ENCODE measurements at regions not wholly inside any gene's neighbourhood (a gene's known extent, or its start where the extent isn't known, plus 50 kb on each side); places are given as distances from the start of the nearest gene placed in this dataset.

DNA sequence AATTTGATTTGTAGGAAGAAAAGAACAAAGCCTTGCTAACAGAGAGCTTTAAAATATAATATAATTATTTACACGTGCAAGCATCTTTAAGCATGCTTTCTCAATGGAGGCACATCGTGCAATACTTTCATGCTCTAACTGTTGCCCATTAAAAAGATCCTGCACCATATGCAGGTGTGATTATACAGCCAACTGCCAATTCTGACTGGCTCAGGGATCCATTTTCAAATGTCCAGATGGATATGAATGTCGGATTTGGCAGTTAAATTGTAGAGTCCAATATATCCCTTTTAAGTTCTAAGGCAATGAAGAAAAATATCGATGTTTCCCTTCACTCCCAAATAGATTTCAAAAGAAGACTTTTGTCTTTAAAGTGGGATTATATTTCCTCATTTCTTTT is 416.4 kb upstream of the CD180 start:
- Histone ChIP-seq H3K4me2 (no peak overlapping the region), H2AFZ (replicated peaks) (no peak overlapping the region), H3K9me3 (ENCODE audit: low read depth) (no peaks in the 10 kb centered on the region), H3K4me1 (peaks cover 5% of the 10 kb centered on the region), H3K27ac (no peak overlapping the region), H3K36me3 (no peaks in the 10 kb centered on the region), H3K9ac (no peak overlapping the region), H3K27me3 (no peaks in the 10 kb centered on the region), H3F3A (ENCODE audit: low read depth) (no peaks in the 10 kb centered on the region), H3K79me2 (ENCODE audit: low read depth) (no peaks in the 10 kb centered on the region), H3K4me3 (no peak overlapping the region), H4K20me1 (ENCODE audit: low read depth) (no peaks in the 10 kb centered on the region)
- H3K4me3 Mint-ChIP-seq, result no peak overlapping the region
- no peak overlapping the region for H3K27ac Mint-ChIP-seq
- TF ChIP-seq EZH2phosphoT487 (IDR thresholded peaks at IDR 0.05) (no peak), EZH2 (IDR thresholded peaks at IDR 0.05) (no peak), CTCF (IDR thresholded peaks at IDR 0.05) (no peak)
- no peaks in the 10 kb centered on the region for H3K36me3 Mint-ChIP-seq
- H3K27me3 Mint-ChIP-seq (ENCODE audit: insufficient read depth, low read depth), result no peaks in the 10 kb centered on the region
- peaks cover 3% of the 10 kb centered on the region for H3K9me3 Mint-ChIP-seq
- peaks cover 8% of the 10 kb centered on the region for H3K4me1 Mint-ChIP-seq
- no peak for DNase-seq (ENCODE audit: low spot score)

GRCh38 chr5:67610186-67610912 is 413.8 kb upstream of the CD180 start:
- Histone ChIP-seq H3K9me3 (ENCODE audit: low read depth) (no peaks in the 10 kb centered on the region), H3K9ac (no peak overlapping the region), H3K4me3 (no peak overlapping the region), H3K4me1 (no peaks in the 10 kb centered on the region), H4K20me1 (ENCODE audit: low read depth) (no peaks in the 10 kb centered on the region), H3K27me3 (no peaks in the 10 kb centered on the region), H3K36me3 (no peaks in the 10 kb centered on the region), H3K27ac (no peak overlapping the region), H3F3A (ENCODE audit: low read depth) (no peaks in the 10 kb centered on the region), H3K4me2 (no peak overlapping the region), H2AFZ (replicated peaks) (no peak overlapping the region), H3K79me2 (ENCODE audit: low read depth) (no peaks in the 10 kb centered on the region)
- H3K4me1 Mint-ChIP-seq, result no peaks in the 10 kb centered on the region
- DNase-seq (ENCODE audit: low spot score), result no peak
- TF ChIP-seq EZH2phosphoT487 (IDR thresholded peaks at IDR 0.05), result no peak
- no peak for TF ChIP-seq EZH2 (IDR thresholded peaks at IDR 0.05)
- no peak for TF ChIP-seq CTCF (IDR thresholded peaks at IDR 0.05)
- peaks cover 2% of the 10 kb centered on the region for H3K27me3 Mint-ChIP-seq (ENCODE audit: insufficient read depth, low read depth)
- peaks cover 7% of the 10 kb centered on the region for H3K9me3 Mint-ChIP-seq
- no peak overlapping the region for H3K27ac Mint-ChIP-seq
- no peak overlapping the region for H3K4me3 Mint-ChIP-seq
- no peaks in the 10 kb centered on the region for H3K36me3 Mint-ChIP-seq

DNA sequence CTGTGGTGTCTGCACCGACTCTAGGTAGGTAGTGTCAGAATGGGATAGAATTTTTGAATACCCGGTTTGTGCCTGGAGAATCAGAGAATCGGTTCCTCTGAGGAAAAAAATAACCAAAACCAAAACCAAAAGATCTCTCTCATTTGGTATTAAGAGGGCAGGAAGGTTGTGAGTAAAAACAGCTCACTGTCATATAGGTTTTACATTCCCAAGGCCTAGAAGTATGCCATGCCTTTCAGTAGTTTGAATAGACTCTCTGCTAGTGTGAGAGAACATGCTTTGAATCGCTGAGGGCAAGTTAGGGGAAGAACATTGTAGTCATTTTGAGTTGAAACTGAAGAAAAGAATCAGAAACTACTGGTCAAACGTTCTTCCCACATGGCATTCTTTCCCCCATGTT is 411.4 kb upstream of the CD180 start:
- no peak overlapping the region for H2AFZ ChIP-seq (replicated peaks)

More for the DNA sequence above, 411.4 kb upstream of the CD180 start:
- no peak overlapping the region for H3K27ac ChIP-seq
- no peaks in the 10 kb centered on the region for H3K27me3 ChIP-seq
- no peak overlapping the region for H3K27ac Mint-ChIP-seq
- TF ChIP-seq CTCF (IDR thresholded peaks at IDR 0.05) (no peak), EZH2phosphoT487 (IDR thresholded peaks at IDR 0.05) (no peak), EZH2 (IDR thresholded peaks at IDR 0.05) (no peak)
- H3K4me3 ChIP-seq, result no peak overlapping the region
- H3K4me3 Mint-ChIP-seq, result no peak overlapping the region
- H3K9me3 ChIP-seq (ENCODE audit: low read depth), result no peaks in the 10 kb centered on the region
- no peaks in the 10 kb centered on the region for H3F3A ChIP-seq (ENCODE audit: low read depth)
- H3K36me3 ChIP-seq, result no peaks in the 10 kb centered on the region
- no peak overlapping the region for H3K9ac ChIP-seq
- no peaks in the 10 kb centered on the region for H3K36me3 Mint-ChIP-seq
- H3K4me1 ChIP-seq, result no peaks in the 10 kb centered on the region
- H3K79me2 ChIP-seq (ENCODE audit: low read depth), result no peaks in the 10 kb centered on the region
- H4K20me1 ChIP-seq (ENCODE audit: low read depth), result no peaks in the 10 kb centered on the region
- H3K27me3 Mint-ChIP-seq (ENCODE audit: insufficient read depth, low read depth), result peaks cover 3% of the 10 kb centered on the region
- no peak overlapping the region for H3K4me2 ChIP-seq
- no peaks in the 10 kb centered on the region for H3K4me1 Mint-ChIP-seq
- peaks cover 12% of the 10 kb centered on the region for H3K9me3 Mint-ChIP-seq
- no peak for DNase-seq (ENCODE audit: low spot score)

Data from neural progenitor cell (in vitro differentiated cells).